Osteoblast (primary cell): ENCODE measurements at regions not wholly inside any gene's neighbourhood (a gene's known extent, or its start where the extent isn't known, plus 50 kb on each side); places are given as distances from the start of the nearest gene placed in this dataset.

Source experiments
- DNase-seq: peaks from one replicate; pipeline ENCODE4 v3.0.0; 2011; ENCODE audit warnings: low spot score, mixed read lengths; ENCODE audit not compliant: insufficient read length; ENCODE audit errors: missing footprints
- H2AFZ ChIP-seq: 2 replicates; pipeline ENCODE4 v1.6.0; 2011; ENCODE audit warnings: mild to moderate bottlenecking, low read length
- H3K27ac ChIP-seq: 2 replicates; pipeline ENCODE4 v1.5.1; 2011; ENCODE audit warnings: mild to moderate bottlenecking, low read depth, low read length, moderate library complexity
- H3K27me3 ChIP-seq: 2 replicates; pipeline ENCODE4 v1.6.0; 2012; ENCODE audit warnings: mild to moderate bottlenecking, control low read depth, inconsistent platforms, low read length, moderate library complexity; ENCODE audit not compliant: insufficient read depth
- H3K36me3 ChIP-seq: 2 replicates; pipeline ENCODE4 v1.5.1; 2011; ENCODE audit warnings: mild to moderate bottlenecking, low read length, control low read depth, moderate library complexity; ENCODE audit not compliant: insufficient read depth
- H3K4me1 ChIP-seq: 2 replicates; pipeline ENCODE4 v1.5.1; 2011; ENCODE audit warnings: mild to moderate bottlenecking, low read length, control low read depth, moderate library complexity; ENCODE audit not compliant: insufficient read depth
- H3K4me2 ChIP-seq: 2 replicates; pipeline ENCODE4 v1.6.0; 2011; ENCODE audit warnings: mild to moderate bottlenecking, low read length; ENCODE audit not compliant: insufficient read depth
- H3K4me3 ChIP-seq: fragments of 200-600 bp; sonication (generic); 3 replicates; pipeline ENCODE4 v1.5.1; 2012; ENCODE audit warnings: mild to moderate bottlenecking, low read length, inconsistent platforms; ENCODE audit not compliant: insufficient read depth
- H3K79me2 ChIP-seq: 2 replicates; pipeline ENCODE4 v1.6.0; 2012; ENCODE audit warnings: mild to moderate bottlenecking, low read length, control low read depth, inconsistent platforms; ENCODE audit not compliant: insufficient read depth
- H3K9me3 ChIP-seq: 2 replicates; pipeline ENCODE4 v1.5.1; 2011; ENCODE audit warnings: low read depth, low read length, control low read depth
- H4K20me1 ChIP-seq: 2 replicates; pipeline ENCODE4 v1.6.0; 2012; ENCODE audit warnings: mild to moderate bottlenecking, low read length, control low read depth; ENCODE audit not compliant: insufficient read depth
- CTCF ChIP-seq: IDR thresholded peaks from 2 replicates; pipeline ENCODE4 v1.5.1; 2011; ENCODE audit warnings: mild to moderate bottlenecking, low read depth, low read length, moderate library complexity; ENCODE audit errors: extremely low read depth

- Histone ChIP-seq H3K27ac (no peak overlapping the region), H3K79me2 (no peaks in the 10 kb centered on the region), H3K27me3 (no peaks in the 10 kb centered on the region), H3K36me3 (no peaks in the 10 kb centered on the region), H2AFZ (no peak overlapping the region), H3K4me1 (no peaks in the 10 kb centered on the region), H4K20me1 (no peaks in the 10 kb centered on the region), H3K4me2 (no peak overlapping the region), H3K9me3 (no peaks in the 10 kb centered on the region), H3K4me3 (no peak overlapping the region)
- DNase-seq = no peak
- peak; percentile 57 for TF ChIP-seq CTCF
These were observed 265.7 kb upstream of the NT5C1B start for GRCh38 chr2:18855027-18855426.

GRCh38 chr2:18849841-18850578 lies 260.6 kb upstream of the NT5C1B start:
- Histone ChIP-seq H3K4me3 (no peak overlapping the region), H3K4me2 (no peak overlapping the region), H2AFZ (no peak overlapping the region), H3K27me3 (no peaks in the 10 kb centered on the region), H4K20me1 (no peaks in the 10 kb centered on the region), H3K27ac (no peak overlapping the region), H3K4me1 (no peaks in the 10 kb centered on the region), H3K9me3 (no peaks in the 10 kb centered on the region), H3K36me3 (no peaks in the 10 kb centered on the region), H3K79me2 (no peaks in the 10 kb centered on the region)
- no peak for TF ChIP-seq CTCF
- DNase-seq = no peak

GRCh38 chr2:18848646-18849045 lies 259.3 kb upstream of the NT5C1B start:
- Histone ChIP-seq H3K36me3 (no peaks in the 10 kb centered on the region), H3K9me3 (no peaks in the 10 kb centered on the region), H3K4me3 (no peak overlapping the region), H3K27ac (no peak overlapping the region), H3K27me3 (no peaks in the 10 kb centered on the region), H2AFZ (no peak overlapping the region), H3K4me1 (no peaks in the 10 kb centered on the region), H3K4me2 (no peak overlapping the region), H3K79me2 (no peaks in the 10 kb centered on the region), H4K20me1 (no peaks in the 10 kb centered on the region)
- TF ChIP-seq CTCF = no peak
- DNase-seq = no peak

GRCh38 chr2:18845854-18846445 lies 256.6 kb upstream of the NT5C1B start:
- H3K27ac ChIP-seq = no peak overlapping the region
- no peaks in the 10 kb centered on the region for H3K27me3 ChIP-seq

More at GRCh38 chr2:18845854-18846445, 256.6 kb upstream of the NT5C1B start:
- H3K4me2 ChIP-seq = no peak overlapping the region
- H2AFZ ChIP-seq = no peak overlapping the region
- H3K9me3 ChIP-seq = no peaks in the 10 kb centered on the region
- H3K79me2 ChIP-seq = no peaks in the 10 kb centered on the region
- no peaks in the 10 kb centered on the region for H3K36me3 ChIP-seq
- TF ChIP-seq CTCF = no peak
- DNase-seq = no peak
- no peaks in the 10 kb centered on the region for H3K4me1 ChIP-seq
- no peak overlapping the region for H3K4me3 ChIP-seq
- H4K20me1 ChIP-seq = no peaks in the 10 kb centered on the region
